Aorta (tissue), 5 donors: ENCODE measurements at regions not wholly inside any gene's neighbourhood (a gene's known extent, or its start where the extent isn't known, plus 50 kb on each side); places are given as distances from the start of the nearest gene placed in this dataset.
"Not testable (repeated sequence)": the region's sequence is repeated elsewhere in the genome, so short reads cannot be mapped to it uniquely, and the experiment has no call there.

Experiments used
- ATAC-seq: fragments of 200-7000 bp; cut with Tn5 transposase; one replicate; pipeline ENCODE4 v1.9.1; 2022; ENCODE audit warnings: moderate library complexity; ENCODE audit not compliant: low FRiP score
- DNase-seq, 2 donors: peaks; one replicate each; pipeline ENCODE4 v3.0.0-alpha.2; 2020
- H3K27ac ChIP-seq, 2 donors: one replicate each; pipeline ENCODE4 v1.5.1; 2013; ENCODE audit warnings: low read length in 2 of 2, mild to moderate bottlenecking in 2 of 2, moderate library complexity in 2 of 2, control low read depth in 1 of 2, inconsistent platforms in 1 of 2, low read depth in 1 of 2
- H3K27me3 ChIP-seq, 2 donors: one replicate each; pipeline ENCODE4 v1.6.1; 2013; ENCODE audit warnings: control low read depth in 1 of 2, low read length in 1 of 2, mild to moderate bottlenecking in 1 of 2, moderate library complexity in 1 of 2; ENCODE audit not compliant: insufficient read depth in 2 of 2, control insufficient read depth in 1 of 2
- H3K36me3 ChIP-seq, 2 donors: one replicate each; pipeline ENCODE4 v1.6.1; 2013; ENCODE audit warnings: control low read depth in 1 of 2, low read length in 1 of 2, mild to moderate bottlenecking in 1 of 2; ENCODE audit not compliant: insufficient read depth in 2 of 2, control insufficient read depth in 1 of 2
- H3K4me1 ChIP-seq, 2 donors: one replicate each; pipeline ENCODE4 v1.6.1; 2013; ENCODE audit warnings: low read length in 2 of 2, control low read depth in 1 of 2, mild to moderate bottlenecking in 1 of 2, moderate library complexity in 1 of 2; ENCODE audit not compliant: insufficient read depth in 2 of 2, control insufficient read depth in 1 of 2
- H3K4me3 ChIP-seq, 2 donors: one replicate each; pipeline ENCODE4 v1.5.1; 2013; ENCODE audit warnings: low read length in 2 of 2, control low read depth in 1 of 2, mild to moderate bottlenecking in 1 of 2
- H3K9me3 ChIP-seq: one replicate; pipeline ENCODE4 v1.6.1; 2013; ENCODE audit warnings: mild to moderate bottlenecking, low read length; ENCODE audit not compliant: control insufficient read depth
- WGBS, 2 donors: extraction: QIAGEN DNeasy Blood & Tissue Kit; methylation state at CpG; one replicate each; pipeline ENCODE4 v1.1.7; 2013; 5-methylcytosine and 5-hydroxymethylcytosine counted together
- intact Hi-C, 2 donors: fragments of 100-400 bp; cut with DNase I; formaldehyde crosslinking; loops; one replicate each; pipeline versions ENCODE4 v1.14.2 to v1.15.0; 2022
- donor health status: healthy with polysubstance abuse.
- donor health status: Bipolar disorder and iron deficiency.
- donor health status: DM: no; HTN: no; CAD: no.
- donor health status: DM: no; HTN: no; CAD: no.
- donor health status: DM: yes; HTN: yes; CAD: no.

GRCh38 chr5:70307064-70307463 is 108.1 kb upstream of the GTF2H2C_2 start:
- H3K4me1 ChIP-seq, H3K27me3 ChIP-seq, H3K9me3 ChIP-seq, H3K36me3 ChIP-seq, H3K4me3 ChIP-seq, ATAC-seq, intact Hi-C loops, H3K27ac ChIP-seq: not testable (repeated sequence)
- 74 to 80% methylated on average over 2 of the region's 5 CpGs for WGBS, 2 donors
- peak in 1 of 2 donors; percentile 0 for DNase-seq
